Thoracic aorta (tissue), 2 donors: ENCODE measurements at regions not wholly inside any gene's neighbourhood (a gene's known extent, or its start where the extent isn't known, plus 50 kb on each side); places are given as distances from the start of the nearest gene placed in this dataset.
"Not testable (repeated sequence)": the region's sequence is repeated elsewhere in the genome, so short reads cannot be mapped to it uniquely, and the experiment has no call there.

Source experiments
- ATAC-seq: fragments of 150-250 bp; one replicate; pipeline ENCODE4 v1.8.0; 2017; ENCODE audit warnings: low read depth; ENCODE audit not compliant: insufficient number of reproducible peaks, low FRiP score
- DNase-seq: peaks from one replicate; pipeline ENCODE4 v3.0.0-alpha.2; 2020; ENCODE audit warnings: low spot score
- H3K27ac ChIP-seq, 2 donors: fragments of 200-600 bp; sonication (generic); 1 replicate in 1 of 2; 2 replicates in 1 of 2; pipeline ENCODE4 v1.5.1; 2016; ENCODE audit warnings: mild to moderate bottlenecking in 2 of 2, moderate library complexity in 2 of 2
- H3K27me3 ChIP-seq: fragments of 200-600 bp; sonication (generic); replicated peaks from 2 replicates; pipeline ENCODE4 v1.6.0; 2016; ENCODE audit warnings: mild to moderate bottlenecking; ENCODE audit not compliant: insufficient read depth
- H3K36me3 ChIP-seq: fragments of 200-600 bp; sonication (generic); one replicate; pipeline ENCODE4 v1.5.1; 2016
- H3K4me1 ChIP-seq, 2 donors: fragments of 200-600 bp; sonication (generic); 1 replicate in 1 of 2; 2 replicates in 1 of 2; pipeline versions ENCODE4 v1.5.1 to v1.6.0; 2016; ENCODE audit warnings: low read depth in 2 of 2, mild to moderate bottlenecking in 1 of 2; ENCODE audit not compliant: control insufficient read depth in 1 of 2
- H3K4me3 ChIP-seq: fragments of 200-600 bp; sonication (generic); 2 replicates; pipeline ENCODE4 v1.5.1; 2016; ENCODE audit warnings: mild to moderate bottlenecking
- H3K9me3 ChIP-seq: fragments of 200-600 bp; sonication (generic); 2 replicates; pipeline ENCODE4 v1.5.1; 2016
- CTCF ChIP-seq: fragments of 200-600 bp; sonication (generic); IDR thresholded peaks from one replicate; pipeline ENCODE4 v1.5.1; 2019; ENCODE audit warnings: antibody characterized with exemption

DNA sequence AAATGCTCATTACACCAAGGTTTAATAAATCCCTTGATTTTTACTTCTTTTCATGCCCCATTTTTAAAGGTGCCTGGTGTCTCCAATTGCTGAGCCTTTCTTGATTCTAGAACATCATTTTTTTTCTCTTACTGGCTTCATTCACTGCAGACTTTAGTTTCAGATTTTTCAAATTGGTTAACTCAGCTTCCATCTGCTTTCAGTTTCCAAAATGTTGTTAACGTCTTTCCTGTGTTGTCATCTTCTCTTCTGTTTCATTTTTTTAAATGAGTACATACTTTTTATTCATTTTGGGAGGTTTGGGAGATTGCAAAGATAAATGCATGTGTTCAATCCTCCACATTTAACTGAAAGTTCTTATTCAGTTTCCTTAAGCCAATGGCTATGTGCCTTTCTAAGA is 126.4 kb upstream of the CCNG1 start:
- DNase-seq (no peak), ATAC-seq (no peak)
- no peaks in the 10 kb centered on the region for H3K4me1 ChIP-seq
- no peak overlapping the region for H3K4me3 ChIP-seq
- no peak overlapping the region for H3K27ac ChIP-seq
- H3K36me3 ChIP-seq = no peaks in the 10 kb centered on the region
- no peaks in the 10 kb centered on the region for H3K27me3 ChIP-seq
- no peak for TF ChIP-seq CTCF
- H3K9me3 ChIP-seq = no peaks in the 10 kb centered on the region

DNA sequence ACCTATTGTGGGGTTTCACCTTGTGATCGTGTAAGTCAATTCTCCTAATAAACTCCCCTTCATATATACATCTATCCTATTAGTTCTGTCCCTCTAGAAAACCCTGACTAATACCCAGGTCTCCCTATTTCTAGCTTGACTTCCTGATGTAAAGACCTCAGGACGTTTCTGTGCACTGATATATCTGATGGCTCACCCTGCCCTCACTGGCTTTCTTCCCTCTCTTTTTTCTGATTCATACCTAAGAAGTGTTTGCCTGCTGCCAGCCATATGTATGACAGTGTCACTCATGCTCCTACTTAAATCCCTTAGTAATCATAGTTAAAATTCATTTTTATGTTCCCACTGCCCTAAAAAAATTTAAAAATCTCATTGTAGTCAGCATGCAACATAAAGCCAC is 124.8 kb upstream of the CCNG1 start:
- ATAC-seq (no peak), DNase-seq (no peak)
- Histone ChIP-seq H3K4me1 (no peaks in the 10 kb centered on the region), H3K9me3 (no peaks in the 10 kb centered on the region), H3K36me3 (no peaks in the 10 kb centered on the region), H3K4me3 (no peak overlapping the region), H3K27me3 (no peaks in the 10 kb centered on the region), H3K27ac (no peak overlapping the region)
- TF ChIP-seq CTCF = no peak

GRCh38 chr5:163313049-163313448 is 124.3 kb upstream of the CCNG1 start:
- not testable (repeated sequence) for H3K27ac ChIP-seq, H3K4me1 ChIP-seq, DNase-seq, H3K36me3 ChIP-seq, ATAC-seq, H3K27me3 ChIP-seq, H3K9me3 ChIP-seq, H3K4me3 ChIP-seq

DNA sequence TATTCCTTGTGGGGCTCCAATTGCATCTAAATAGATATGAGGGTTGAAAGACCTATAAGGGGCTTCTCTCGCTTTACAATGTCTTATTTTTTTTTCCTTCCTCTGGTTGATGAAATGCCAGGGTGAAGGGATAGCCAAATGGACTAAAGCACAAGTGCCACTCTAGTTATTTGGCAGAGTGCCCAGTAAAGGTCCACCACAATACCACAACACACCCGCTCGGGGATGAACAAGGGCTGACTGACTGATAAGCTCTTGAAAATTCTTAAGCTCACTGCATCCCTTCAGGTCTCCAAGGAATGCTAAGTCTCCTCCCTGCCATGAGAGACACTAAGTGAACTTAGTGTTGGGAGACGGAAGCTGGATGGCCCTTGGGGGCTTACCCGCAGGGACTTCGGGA is 121.0 kb upstream of the CCNG1 start:
- H3K27me3 ChIP-seq, H3K27ac ChIP-seq, ATAC-seq, DNase-seq, H3K9me3 ChIP-seq, H3K36me3 ChIP-seq, H3K4me3 ChIP-seq, H3K4me1 ChIP-seq: not testable (repeated sequence)

DNA sequence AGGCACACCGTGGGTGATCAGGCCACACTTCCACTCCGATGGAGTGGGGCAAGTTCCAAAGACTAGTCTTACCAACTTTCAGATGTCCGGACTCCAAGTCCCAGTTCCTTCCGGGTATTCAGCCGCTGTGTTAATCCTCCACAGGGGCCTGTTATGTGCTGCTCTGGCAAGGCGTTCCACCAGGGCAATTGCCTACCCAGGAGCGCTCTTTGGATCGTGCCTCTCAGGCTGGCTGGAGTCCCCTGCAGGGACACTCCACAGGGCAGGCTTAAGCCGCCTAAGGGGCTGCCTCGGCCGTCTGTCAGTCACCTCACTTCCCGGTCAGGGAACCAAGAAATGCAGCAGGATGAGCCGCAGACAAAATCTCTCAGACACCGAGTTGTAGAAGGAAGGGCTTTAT is 118.7 kb upstream of the CCNG1 start:
- H3K36me3 ChIP-seq = no peaks in the 10 kb centered on the region
- no peaks in the 10 kb centered on the region for H3K4me1 ChIP-seq
- no peak overlapping the region for H3K4me3 ChIP-seq
- ATAC-seq (no peak), DNase-seq (no peak)
- no peaks in the 10 kb centered on the region for H3K27me3 ChIP-seq
- no peak overlapping the region for H3K27ac ChIP-seq
- no peak for TF ChIP-seq CTCF
- H3K9me3 ChIP-seq = no peaks in the 10 kb centered on the region

DNA sequence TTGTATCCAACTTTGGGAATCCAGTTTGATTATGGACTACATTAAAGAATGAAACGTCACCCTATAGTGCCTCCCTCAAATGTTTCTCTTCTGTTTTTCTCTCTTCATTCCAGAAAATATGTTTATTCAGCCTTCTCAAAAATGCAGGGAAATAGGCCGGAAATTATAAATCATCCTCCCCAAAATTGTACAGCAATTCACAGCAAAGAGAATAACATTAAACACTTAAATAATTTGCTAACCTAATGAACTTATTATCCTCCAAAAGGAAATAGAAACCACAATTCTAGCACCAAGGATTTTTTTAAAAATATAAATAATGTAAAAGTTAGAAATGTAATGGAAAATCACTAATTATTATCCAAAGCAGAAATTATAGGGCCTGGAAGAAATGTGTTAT is 115.9 kb upstream of the CCNG1 start:
- Histone ChIP-seq H3K27me3 (no peaks in the 10 kb centered on the region), H3K27ac (no peak overlapping the region), H3K4me1 (no peaks in the 10 kb centered on the region), H3K9me3 (no peaks in the 10 kb centered on the region), H3K4me3 (no peak overlapping the region), H3K36me3 (no peaks in the 10 kb centered on the region)
- ATAC-seq (no peak), DNase-seq (no peak)
- TF ChIP-seq CTCF = no peak
